Kidney (tissue), 13 donors: ENCODE measurements at regions not wholly inside any gene's neighbourhood (a gene's known extent, or its start where the extent isn't known, plus 50 kb on each side); places are given as distances from the start of the nearest gene placed in this dataset.

Source experiments
- DNase-seq, 5 donors: peaks; one replicate each; pipeline ENCODE4 v3.0.0-alpha.2; 2013 to 2020
- FAIRE-seq: peaks from 2 replicates; lab custom pipeline; 2012; peaks lifted over from hg19 to GRCh38; lab: Jason Lieb, UNC
- H3K27ac ChIP-seq, 2 donors: one replicate each; pipeline ENCODE4 v1.7.0; 2013; ENCODE audit warnings: low read depth in 2 of 2, low read length in 2 of 2, inconsistent platforms in 1 of 2
- H3K27me3 ChIP-seq: one replicate; pipeline ENCODE4 v1.7.1; 2013; ENCODE audit warnings: low read length, inconsistent platforms; ENCODE audit not compliant: control insufficient read depth, insufficient read depth
- H3K36me3 ChIP-seq, 3 donors: one replicate each; pipeline versions ENCODE4 v1.7.0 to v1.7.1; 2013; ENCODE audit warnings: low read length in 3 of 3, control low read depth in 1 of 3, inconsistent platforms in 1 of 3; ENCODE audit not compliant: insufficient read depth in 3 of 3, control insufficient read depth in 2 of 3
- H3K4me1 ChIP-seq, 3 donors: one replicate each; pipeline versions ENCODE4 v1.7.0 to v1.7.1; 2013; ENCODE audit warnings: low read length in 3 of 3, inconsistent platforms in 1 of 3, low read depth in 1 of 3; ENCODE audit not compliant: control insufficient read depth in 2 of 3, insufficient read depth in 2 of 3
- H3K4me3 ChIP-seq, 3 donors: one replicate each; pipeline versions ENCODE4 v1.7.0 to v1.8.1; 2013; ENCODE audit warnings: low read length in 3 of 3, control low read depth in 1 of 3, inconsistent platforms in 1 of 3
- H3K9ac ChIP-seq, 3 donors: one replicate each; pipeline versions ENCODE4 v1.7.0 to v1.7.1; 2013; ENCODE audit warnings: low read length in 3 of 3, control low read depth in 1 of 3, inconsistent platforms in 1 of 3
- H3K9me3 ChIP-seq, 3 donors: one replicate each; pipeline versions ENCODE4 v1.7.0 to v1.7.1; 2013; ENCODE audit warnings: low read length in 3 of 3, control low read depth in 1 of 3, inconsistent platforms in 1 of 3; ENCODE audit not compliant: control insufficient read depth in 2 of 3, insufficient read depth in 1 of 3
- intact Hi-C: fragments of 100-400 bp; cut with DNase I; formaldehyde crosslinking; loops from one replicate; pipeline ENCODE4 v1.11.1; 2022
- TF ChIP-seq, protein P1 (sequence below): IDR thresholded peaks from 3 replicates; pipeline ENCODE4 v1.5.1; 2012; ENCODE audit warnings: mild to moderate bottlenecking, moderate library complexity, borderline replicate concordance; ENCODE audit not compliant: insufficient read depth; ENCODE audit errors: extremely low read depth
- donor health status: control.
- donor health status: control.
- donor health status: control.
- donor health status: control.
- donor health status: control.
- donor health status: DM: yes; HTN: yes; CAD: no.
- donor health status: Normal renal cell carcinoma (clear cell type).

- DNase-seq, result peak in 2 of 5 donors; percentile 8 to 63
- no peak for FAIRE-seq
- H3K9ac ChIP-seq, result no peak overlapping the region
- H3K4me1 ChIP-seq, result no peaks in the 10 kb centered on the region
- no peak overlapping the region for H3K27ac ChIP-seq
- H3K27me3 ChIP-seq, result no peaks in the 10 kb centered on the region
- no peak overlapping the region for H3K4me3 ChIP-seq
- TF ChIP-seq, protein P1, sequence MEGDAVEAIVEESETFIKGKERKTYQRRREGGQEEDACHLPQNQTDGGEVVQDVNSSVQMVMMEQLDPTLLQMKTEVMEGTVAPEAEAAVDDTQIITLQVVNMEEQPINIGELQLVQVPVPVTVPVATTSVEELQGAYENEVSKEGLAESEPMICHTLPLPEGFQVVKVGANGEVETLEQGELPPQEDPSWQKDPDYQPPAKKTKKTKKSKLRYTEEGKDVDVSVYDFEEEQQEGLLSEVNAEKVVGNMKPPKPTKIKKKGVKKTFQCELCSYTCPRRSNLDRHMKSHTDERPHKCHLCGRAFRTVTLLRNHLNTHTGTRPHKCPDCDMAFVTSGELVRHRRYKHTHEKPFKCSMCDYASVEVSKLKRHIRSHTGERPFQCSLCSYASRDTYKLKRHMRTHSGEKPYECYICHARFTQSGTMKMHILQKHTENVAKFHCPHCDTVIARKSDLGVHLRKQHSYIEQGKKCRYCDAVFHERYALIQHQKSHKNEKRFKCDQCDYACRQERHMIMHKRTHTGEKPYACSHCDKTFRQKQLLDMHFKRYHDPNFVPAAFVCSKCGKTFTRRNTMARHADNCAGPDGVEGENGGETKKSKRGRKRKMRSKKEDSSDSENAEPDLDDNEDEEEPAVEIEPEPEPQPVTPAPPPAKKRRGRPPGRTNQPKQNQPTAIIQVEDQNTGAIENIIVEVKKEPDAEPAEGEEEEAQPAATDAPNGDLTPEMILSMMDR, result no peak
- no peaks in the 10 kb centered on the region for H3K36me3 ChIP-seq
- intact Hi-C loops, result no loop called here
- H3K9me3 ChIP-seq, result no peaks in the 10 kb centered on the region
These were observed 102.8 kb downstream of the ITIH6 start for GRCh38 chrX:54695231-54695630.

GRCh38 chrX:54695816-54696487 lies 102.1 kb downstream of the ITIH6 start:
- FAIRE-seq (no peak), DNase-seq (peak in 1 of 5 donors; percentile 7)
- H3K36me3 ChIP-seq, result no peaks in the 10 kb centered on the region
- TF ChIP-seq, protein P1, result no peak
- no peak overlapping the region for H3K9ac ChIP-seq
- H3K4me3 ChIP-seq, result no peak overlapping the region
- H3K27ac ChIP-seq, result no peak overlapping the region
- intact Hi-C loops, result no loop called here
- no peaks in the 10 kb centered on the region for H3K9me3 ChIP-seq
- H3K27me3 ChIP-seq, result no peaks in the 10 kb centered on the region
- H3K4me1 ChIP-seq, result no peaks in the 10 kb centered on the region
